ENCODE measurements at regions not wholly inside any gene's neighbourhood (a gene's known extent, or its start where the extent isn't known, plus 50 kb on each side); places are given as distances from the start of the nearest gene placed in this dataset.

GRCh38 chr2:362924-363323 lies 75.0 kb upstream of the ALKAL2 start:
- TF ChIP-seq CTCF (IDR thresholded peaks at IDR 0.05) (no peak), POLR2A (IDR thresholded peaks at IDR 0.05) (no peak)
